ENCODE measurements at regions not wholly inside any gene's neighbourhood (a gene's known extent, or its start where the extent isn't known, plus 50 kb on each side); places are given as distances from the start of the nearest gene placed in this dataset.

GRCh38 chr1:78434351-78434750, 56.4 kb upstream of the PTGFR start:
- no peak overlapping the region for H3K4me3 ChIP-seq (ENCODE audit: low read length)
- no peak overlapping the region for H3K4me2 ChIP-seq (ENCODE audit: low read length)
- no peaks in the 10 kb centered on the region for H3K27me3 ChIP-seq (ENCODE audit: low read depth, low read length)
- H3K79me2 ChIP-seq (ENCODE audit: low read length), result no peaks in the 10 kb centered on the region
- H3K9ac ChIP-seq (ENCODE audit: low read length), result no peak overlapping the region
- no peak overlapping the region for H2AFZ ChIP-seq (ENCODE audit: low read depth, low read length)
- no peaks in the 10 kb centered on the region for H4K20me1 ChIP-seq (ENCODE audit: insufficient read depth, low read length)
- TF ChIP-seq CTCF (IDR thresholded peaks at IDR 0.05; ENCODE audit: low read depth, low read length) (no peak), EZH2phosphoT487 (IDR thresholded peaks at IDR 0.05; ENCODE audit: low read depth) (no peak)
- no peak overlapping the region for H3K27ac ChIP-seq (ENCODE audit: low read length)
- no peaks in the 10 kb centered on the region for H3K9me3 ChIP-seq (ENCODE audit: insufficient read depth, low read length)
- H3K36me3 ChIP-seq (replicated peaks; ENCODE audit: low read depth, low read length), result no peaks in the 10 kb centered on the region
- H3K4me1 ChIP-seq (ENCODE audit: low read length), result no peaks in the 10 kb centered on the region

- Histone ChIP-seq H3K9me3 (ENCODE audit: insufficient read depth, low read length) (no peaks in the 10 kb centered on the region), H3K27ac (ENCODE audit: low read length) (no peak overlapping the region), H3K36me3 (replicated peaks; ENCODE audit: low read depth, low read length) (no peaks in the 10 kb centered on the region), H3K4me3 (ENCODE audit: low read length) (no peak overlapping the region), H2AFZ (ENCODE audit: low read depth, low read length) (no peak overlapping the region), H3K9ac (ENCODE audit: low read length) (no peak overlapping the region), H3K27me3 (ENCODE audit: low read depth, low read length) (no peaks in the 10 kb centered on the region), H4K20me1 (ENCODE audit: insufficient read depth, low read length) (no peaks in the 10 kb centered on the region), H3K4me2 (ENCODE audit: low read length) (no peak overlapping the region), H3K79me2 (ENCODE audit: low read length) (no peaks in the 10 kb centered on the region), H3K4me1 (ENCODE audit: low read length) (no peaks in the 10 kb centered on the region)
- no peak for TF ChIP-seq EZH2phosphoT487 (IDR thresholded peaks at IDR 0.05; ENCODE audit: low read depth)
- no peak for TF ChIP-seq CTCF (IDR thresholded peaks at IDR 0.05; ENCODE audit: low read depth, low read length)
Measured at GRCh38 chr1:78436961-78437360, 53.8 kb upstream of the PTGFR start.

- Histone ChIP-seq H3K27ac (ENCODE audit: low read length) (no peak overlapping the region), H2AFZ (ENCODE audit: low read depth, low read length) (no peak overlapping the region)
Measured at GRCh38 chr1:78437396-78437795, 53.4 kb upstream of the PTGFR start.

GRCh38 chr1:78437941-78438340, 52.8 kb upstream of the PTGFR start:
- no peak overlapping the region for H3K27ac ChIP-seq (ENCODE audit: low read length)
- no peaks in the 10 kb centered on the region for H3K9me3 ChIP-seq (ENCODE audit: insufficient read depth, low read length)
- H3K4me2 ChIP-seq (ENCODE audit: low read length), result no peak overlapping the region

More at GRCh38 chr1:78437396-78437795, 53.4 kb upstream of the PTGFR start:
- Histone ChIP-seq H3K27me3 (ENCODE audit: low read depth, low read length) (no peaks in the 10 kb centered on the region), H3K4me1 (ENCODE audit: low read length) (no peaks in the 10 kb centered on the region), H3K4me3 (ENCODE audit: low read length) (no peak overlapping the region), H4K20me1 (ENCODE audit: insufficient read depth, low read length) (no peaks in the 10 kb centered on the region), H3K9ac (ENCODE audit: low read length) (no peak overlapping the region), H3K9me3 (ENCODE audit: insufficient read depth, low read length) (no peaks in the 10 kb centered on the region), H3K36me3 (replicated peaks; ENCODE audit: low read depth, low read length) (no peaks in the 10 kb centered on the region), H3K79me2 (ENCODE audit: low read length) (no peaks in the 10 kb centered on the region), H3K4me2 (ENCODE audit: low read length) (no peak overlapping the region)
- no peak for TF ChIP-seq EZH2phosphoT487 (IDR thresholded peaks at IDR 0.05; ENCODE audit: low read depth)
- no peak for TF ChIP-seq CTCF (IDR thresholded peaks at IDR 0.05; ENCODE audit: low read depth, low read length)

More at GRCh38 chr1:78437941-78438340, 52.8 kb upstream of the PTGFR start:
- H4K20me1 ChIP-seq (ENCODE audit: insufficient read depth, low read length), result no peaks in the 10 kb centered on the region
- TF ChIP-seq CTCF (IDR thresholded peaks at IDR 0.05; ENCODE audit: low read depth, low read length), result no peak
- no peak for TF ChIP-seq EZH2phosphoT487 (IDR thresholded peaks at IDR 0.05; ENCODE audit: low read depth)
- H2AFZ ChIP-seq (ENCODE audit: low read depth, low read length), result no peak overlapping the region
- H3K36me3 ChIP-seq (replicated peaks; ENCODE audit: low read depth, low read length), result no peaks in the 10 kb centered on the region
- no peak overlapping the region for H3K9ac ChIP-seq (ENCODE audit: low read length)
- H3K4me1 ChIP-seq (ENCODE audit: low read length), result no peaks in the 10 kb centered on the region
- H3K4me3 ChIP-seq (ENCODE audit: low read length), result no peak overlapping the region
- no peaks in the 10 kb centered on the region for H3K79me2 ChIP-seq (ENCODE audit: low read length)
- H3K27me3 ChIP-seq (ENCODE audit: low read depth, low read length), result no peaks in the 10 kb centered on the region

Data from OCI-LY3 (cell line).